Gastroesophageal sphincter (tissue), 3 donors: ENCODE measurements at regions not wholly inside any gene's neighbourhood (a gene's known extent, or its start where the extent isn't known, plus 50 kb on each side); places are given as distances from the start of the nearest gene placed in this dataset.

ENCODE experiments used
- CTCF ChIP-seq, 4 experiments: fragments of 200-600 bp in 2 of 4; fragments of 450-650 bp in 2 of 4; sonication (generic) in 1 of 4; IDR thresholded peaks; one replicate each; pipeline ENCODE4 v1.5.1; 2017 to 2019; ENCODE audit warnings: antibody characterized with exemption in 4 of 4, mild to moderate bottlenecking in 2 of 4, moderate library complexity in 2 of 4
- EP300 ChIP-seq: sonication (generic); formaldehyde crosslinking; IDR thresholded peaks from one replicate; pipeline ENCODE4 v1.6.1; 2017; ENCODE audit warnings: antibody characterized with exemption, mild to moderate bottlenecking
- POLR2A ChIP-seq, 2 donors: fragments of 450-650 bp; IDR thresholded peaks; one replicate each; pipeline ENCODE4 v1.6.1; 2017; ENCODE audit warnings: antibody characterized with exemption in 2 of 2, mild to moderate bottlenecking in 2 of 2, moderate library complexity in 1 of 2

- no peak for TF ChIP-seq EP300
- no peak for TF ChIP-seq CTCF (IDR thresholded peaks at IDR 0.05)
- TF ChIP-seq POLR2A (IDR thresholded peaks at IDR 0.05) = no peak
Measured at GRCh38 chr6:95905132-95905531, 110.6 kb upstream of the FUT9 start.
